ENCODE measurements at regions not wholly inside any gene's neighbourhood (a gene's known extent, or its start where the extent isn't known, plus 50 kb on each side); places are given as distances from the start of the nearest gene placed in this dataset.
"Not testable (repeated sequence)": the region's sequence is repeated elsewhere in the genome, so short reads cannot be mapped to it uniquely, and the experiment has no call there.

DNA sequence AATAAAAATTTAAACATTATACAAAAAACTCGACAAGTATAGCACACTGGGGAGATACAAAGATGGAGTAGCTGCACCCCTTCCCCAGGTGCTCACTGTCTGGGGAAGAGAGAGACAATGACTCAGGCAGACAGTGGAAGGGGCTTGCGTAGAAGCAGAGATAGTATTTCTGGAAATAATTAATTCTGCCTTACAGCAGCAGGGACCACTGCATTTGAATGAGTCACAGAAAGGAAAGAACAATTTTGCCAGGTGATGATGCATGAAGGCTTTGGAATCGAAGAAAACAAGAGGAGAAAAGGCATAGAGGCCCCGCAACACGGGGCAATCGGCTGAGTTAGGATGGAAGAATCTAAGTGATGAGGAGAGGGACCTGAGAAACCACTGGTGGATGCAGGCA is 447.4 kb downstream of the EFNB2 start:
- no peak for DNase-seq

DNA sequence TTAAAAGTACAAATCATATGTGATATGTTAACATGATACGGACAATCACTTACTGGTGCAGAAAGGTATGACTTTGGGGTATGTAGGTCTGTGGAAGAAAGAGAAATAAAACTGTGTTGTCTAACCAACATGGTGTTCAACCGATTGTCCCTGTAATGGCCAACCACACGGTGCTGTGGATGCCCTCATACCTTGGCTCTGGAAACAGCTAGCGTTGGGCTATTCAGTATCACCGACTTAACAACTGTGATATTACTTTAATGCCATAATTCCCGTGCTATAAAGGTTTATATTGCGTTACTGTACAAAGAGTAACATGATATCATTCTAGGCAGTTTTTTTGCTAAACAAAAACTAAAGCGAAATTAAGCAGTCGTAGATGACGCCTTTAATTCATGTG is 448.3 kb downstream of the EFNB2 start:
- DNase-seq, result no peak

DNA sequence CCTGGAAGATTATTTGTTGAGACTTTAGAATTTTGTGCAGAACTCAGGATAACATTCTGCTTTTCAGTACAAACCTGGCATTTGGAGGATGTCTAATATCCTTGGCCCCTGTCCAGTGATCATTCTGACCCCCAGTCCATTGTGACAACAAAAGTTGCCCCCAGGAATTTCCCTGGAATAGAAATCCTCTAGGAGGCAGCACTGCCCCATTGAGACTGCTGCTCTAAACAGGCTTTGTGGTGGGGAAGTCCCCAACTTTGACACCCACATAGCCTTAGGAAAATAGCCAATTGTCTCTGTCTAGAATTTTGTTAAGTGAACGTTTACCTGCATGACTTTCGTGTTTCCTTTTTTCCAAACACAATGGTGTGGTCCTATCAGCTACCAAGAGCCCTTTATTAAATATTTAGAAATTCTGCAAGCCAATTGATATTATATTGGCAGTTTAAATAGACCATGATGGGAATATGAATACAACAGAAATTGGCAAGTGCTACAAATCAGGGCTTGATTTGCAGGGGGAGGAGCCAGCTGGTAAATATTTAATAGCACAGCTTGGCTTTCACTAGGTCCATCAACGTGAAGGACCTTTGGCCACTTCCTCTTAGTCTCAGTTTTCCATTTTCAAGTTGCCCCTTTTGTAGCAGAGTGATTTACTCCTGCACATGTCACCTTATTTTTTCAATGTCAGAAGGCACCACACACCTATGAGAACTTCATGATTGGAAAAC is 451.7 kb downstream of the EFNB2 start:
- no peak for DNase-seq

DNA sequence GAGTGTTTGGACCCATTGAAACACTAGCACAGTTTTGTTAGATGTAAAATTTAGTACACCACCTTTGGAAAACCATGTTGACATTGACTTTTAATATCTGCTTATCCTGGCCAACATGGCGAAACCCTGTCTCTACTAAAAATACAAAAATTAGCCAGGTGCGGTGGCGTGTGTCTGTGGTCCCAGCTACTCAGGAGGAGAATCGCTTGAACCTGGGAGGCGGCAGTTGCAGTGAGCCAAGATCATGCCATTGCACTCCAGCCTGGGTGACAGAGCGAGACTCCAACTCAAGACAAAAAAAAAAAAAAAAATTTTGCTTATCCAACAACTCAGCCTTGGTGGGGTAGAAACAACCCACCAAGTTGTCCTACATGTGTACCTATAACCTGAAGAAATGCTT is 454.2 kb downstream of the EFNB2 start:
- not testable (repeated sequence) for DNase-seq

DNA sequence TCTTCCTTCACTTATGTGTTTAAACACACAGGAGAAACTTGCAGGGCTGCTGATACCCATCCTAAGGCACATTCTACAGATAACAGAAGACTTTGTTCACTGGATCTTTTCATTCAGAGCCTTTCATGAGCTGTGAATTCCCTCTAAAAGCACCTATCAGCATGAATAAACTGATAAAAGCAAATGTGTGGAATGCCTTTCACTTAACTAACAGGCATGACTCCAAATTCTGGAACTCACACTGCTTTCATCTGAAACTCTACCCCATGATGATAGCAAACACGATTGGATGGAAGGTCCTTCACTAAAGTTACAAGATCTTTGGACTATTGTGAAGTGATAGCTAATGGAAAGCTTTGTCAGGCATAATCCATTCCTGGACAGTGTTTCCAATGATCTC is 457.3 kb downstream of the EFNB2 start:
- no peak for DNase-seq

DNA sequence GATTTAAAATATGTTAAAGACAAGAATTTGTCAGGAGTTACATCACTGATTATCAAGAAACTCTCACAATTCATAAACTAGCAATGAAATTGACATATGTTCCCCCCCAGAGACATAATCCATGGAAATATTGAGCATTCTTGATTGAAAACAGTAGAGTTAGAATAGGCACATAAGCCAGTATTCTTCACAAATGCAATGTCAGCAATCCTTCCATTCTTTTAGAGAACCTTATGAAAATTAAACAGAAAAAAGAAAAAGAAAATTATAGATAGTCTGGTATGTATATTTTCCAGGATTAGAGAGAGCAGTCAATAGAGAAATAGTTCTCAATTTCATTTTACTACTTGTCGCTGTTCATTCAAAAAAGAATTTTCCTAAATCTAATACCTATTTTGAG is 458.4 kb downstream of the EFNB2 start:
- DNase-seq, result no peak

DNA sequence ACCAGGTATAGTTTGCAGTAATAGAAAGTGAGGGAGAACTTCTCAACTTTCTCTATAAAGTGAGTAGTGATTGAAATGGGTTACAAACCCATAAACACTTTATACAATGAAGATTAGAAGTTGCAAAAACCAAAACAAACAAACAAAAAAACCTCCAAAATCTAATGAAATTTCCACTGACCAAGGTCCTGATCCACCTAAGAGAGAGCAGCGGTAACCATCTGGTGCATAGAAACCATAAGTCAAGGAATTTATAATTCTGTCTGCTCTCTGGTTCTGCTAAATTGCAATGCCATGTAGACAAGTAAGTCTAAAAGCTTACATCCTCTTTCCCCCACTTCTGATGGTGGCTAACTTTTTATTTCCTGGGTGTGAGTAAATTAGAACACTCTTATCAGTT is 463.4 kb downstream of the EFNB2 start:
- DNase-seq, result no peak

DNA sequence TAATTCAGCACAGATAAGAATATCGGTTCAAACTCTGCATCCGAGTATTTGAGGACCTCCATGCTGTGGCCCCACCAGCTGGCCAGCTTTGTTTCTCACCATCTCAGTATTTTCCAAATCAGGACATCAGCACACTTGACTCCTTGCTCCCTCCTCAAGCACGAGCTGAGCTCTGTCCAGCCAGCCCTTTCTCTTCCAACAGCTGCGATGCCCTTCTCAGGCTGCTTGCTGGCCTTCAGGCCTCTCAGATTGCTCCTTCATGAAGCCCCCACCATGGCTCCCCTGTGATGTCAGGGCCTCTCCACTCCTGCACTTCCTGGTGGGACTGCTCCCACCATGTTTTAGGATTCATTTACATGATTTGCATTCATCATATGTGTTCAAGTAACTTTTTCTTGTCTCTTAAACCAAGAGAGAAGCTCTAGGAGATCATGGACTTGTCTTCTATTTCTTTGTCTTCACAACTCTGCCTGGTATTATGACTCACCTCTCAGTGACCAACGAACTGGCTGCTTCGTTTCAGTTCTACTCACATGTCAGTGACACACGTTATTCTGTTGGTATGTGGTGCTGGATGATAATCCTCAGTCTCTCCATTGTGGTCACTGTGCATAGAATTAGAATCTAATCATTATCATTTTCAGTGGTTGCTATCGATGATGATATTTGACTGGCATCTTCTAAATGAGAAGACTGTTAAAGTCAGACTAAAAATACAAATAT is 471.7 kb downstream of the EFNB2 start:
- DNase-seq, result no peak

DNA sequence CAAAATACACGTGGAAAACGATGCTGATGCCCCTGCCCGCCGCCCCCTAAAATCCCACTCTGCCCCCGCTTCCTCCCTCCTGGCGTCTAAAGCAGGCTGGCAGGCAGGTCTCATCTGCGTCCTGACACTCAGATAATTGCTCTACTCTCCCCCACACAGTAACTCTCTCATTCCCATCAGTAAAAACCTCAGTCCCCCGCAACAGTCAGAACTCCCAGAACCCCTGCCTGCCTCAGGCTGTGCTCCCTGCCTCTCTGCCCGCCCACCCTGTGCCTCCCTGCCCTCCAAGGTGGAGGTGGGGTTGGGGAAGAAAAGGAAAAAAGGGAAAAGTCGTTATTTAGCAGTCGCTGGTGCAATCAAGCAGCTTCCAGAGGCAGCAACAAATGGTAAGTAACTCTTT is 473.7 kb downstream of the EFNB2 start:
- no peak for DNase-seq

DNA sequence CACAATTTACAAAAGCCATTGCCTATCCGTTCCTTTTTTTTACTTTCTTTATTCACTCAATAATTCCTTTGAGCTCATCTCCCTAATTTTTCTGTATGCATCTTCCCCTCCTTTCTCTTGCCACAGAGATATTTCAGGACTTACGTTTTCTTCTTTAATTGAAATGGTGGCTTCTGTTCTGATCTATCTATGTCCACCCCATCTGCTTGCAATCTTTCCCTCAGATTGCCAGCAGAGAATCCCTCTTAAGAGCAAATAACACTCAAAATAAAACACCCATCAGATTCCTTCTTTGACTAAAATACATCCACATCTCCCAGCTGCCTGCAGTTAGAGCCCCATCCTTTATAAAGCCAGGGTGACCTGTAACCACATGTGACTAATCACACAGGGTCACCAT is 478.6 kb downstream of the EFNB2 start:
- no peak for DNase-seq

DNA sequence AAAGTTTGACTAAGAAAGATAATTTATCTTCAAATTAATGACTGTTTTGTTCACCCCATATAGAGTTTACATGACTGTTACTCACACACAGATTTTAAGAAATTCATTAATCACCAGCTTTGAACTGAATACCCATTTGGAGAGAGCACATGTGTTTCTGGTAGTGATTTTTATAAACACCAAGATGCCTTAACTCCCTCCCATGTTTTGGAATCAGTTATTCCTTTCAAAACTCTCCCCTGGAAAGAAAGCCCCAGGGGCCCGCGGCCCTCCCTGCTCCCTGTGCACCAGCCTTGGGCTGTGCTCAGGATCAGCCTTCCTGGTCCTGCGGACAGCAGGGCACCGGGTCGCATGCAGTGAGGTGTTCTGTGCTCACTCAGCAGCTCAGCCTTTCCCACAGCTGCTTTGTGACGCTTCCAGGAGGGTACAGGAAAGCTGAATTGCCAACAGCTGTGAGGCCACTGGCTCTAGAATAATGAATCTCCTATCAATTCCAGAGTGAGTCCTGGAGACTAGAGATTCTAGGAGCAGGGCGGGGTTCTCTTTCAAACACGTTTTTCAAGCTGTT is 483.2 kb downstream of the EFNB2 start:
- no peak for DNase-seq

DNA sequence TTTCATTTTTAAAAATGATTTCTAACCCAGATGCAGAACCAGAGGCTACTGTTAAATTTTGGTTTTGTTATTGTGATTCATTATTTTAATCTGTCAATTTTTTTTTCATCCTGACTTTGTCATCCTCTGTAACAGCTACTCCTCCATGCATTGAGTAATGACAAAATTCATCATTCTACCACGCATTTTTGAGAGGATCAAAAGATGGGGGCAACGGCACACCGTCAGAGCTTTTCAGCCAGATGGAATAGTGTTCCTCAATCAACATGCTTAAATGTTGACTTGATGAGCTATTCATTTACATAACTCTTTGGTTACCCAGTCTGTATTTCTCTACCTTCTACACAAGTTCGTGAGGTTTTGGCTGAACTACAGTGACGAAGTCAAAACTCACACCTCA is 486.3 kb downstream of the EFNB2 start:
- no peak for DNase-seq

DNA sequence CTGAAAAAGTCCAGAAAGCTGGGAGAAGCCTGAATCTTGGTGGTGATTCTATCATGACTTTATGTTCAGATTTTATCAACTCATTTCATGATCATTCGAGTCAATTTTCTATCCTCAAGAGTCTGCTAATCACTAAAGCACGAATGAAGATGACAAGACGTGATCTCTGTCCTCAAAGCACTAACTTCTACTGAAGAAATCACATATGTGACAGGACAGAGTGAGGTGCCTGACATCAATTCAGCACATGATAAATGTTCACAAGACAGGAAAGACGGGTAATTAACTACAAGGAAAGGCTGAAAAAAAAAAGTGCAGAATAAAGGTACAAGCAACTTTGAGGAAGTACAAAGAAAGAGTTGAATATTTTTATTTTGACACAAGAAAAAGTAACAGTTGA is 487.1 kb downstream of the EFNB2 start:
- DNase-seq, result no peak

DNA sequence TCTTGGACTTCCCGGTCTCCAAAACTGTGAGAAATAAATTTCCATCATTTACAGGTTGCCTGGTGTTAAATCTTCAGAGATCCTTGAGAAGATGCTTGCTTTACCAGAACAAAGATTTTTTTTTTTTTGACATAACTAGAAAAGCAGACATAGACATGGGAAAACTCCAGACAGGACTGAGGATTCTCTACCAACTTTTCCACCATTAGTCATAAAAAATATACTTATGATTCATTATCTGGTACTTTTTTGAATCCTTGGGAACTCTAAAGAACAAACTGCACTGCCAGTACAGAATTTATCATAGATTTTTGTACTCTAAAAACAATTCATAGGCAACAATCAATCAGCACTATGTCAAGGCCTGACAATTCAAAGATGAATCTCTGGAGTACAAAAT is 487.6 kb downstream of the EFNB2 start:
- DNase-seq, result no peak

DNA sequence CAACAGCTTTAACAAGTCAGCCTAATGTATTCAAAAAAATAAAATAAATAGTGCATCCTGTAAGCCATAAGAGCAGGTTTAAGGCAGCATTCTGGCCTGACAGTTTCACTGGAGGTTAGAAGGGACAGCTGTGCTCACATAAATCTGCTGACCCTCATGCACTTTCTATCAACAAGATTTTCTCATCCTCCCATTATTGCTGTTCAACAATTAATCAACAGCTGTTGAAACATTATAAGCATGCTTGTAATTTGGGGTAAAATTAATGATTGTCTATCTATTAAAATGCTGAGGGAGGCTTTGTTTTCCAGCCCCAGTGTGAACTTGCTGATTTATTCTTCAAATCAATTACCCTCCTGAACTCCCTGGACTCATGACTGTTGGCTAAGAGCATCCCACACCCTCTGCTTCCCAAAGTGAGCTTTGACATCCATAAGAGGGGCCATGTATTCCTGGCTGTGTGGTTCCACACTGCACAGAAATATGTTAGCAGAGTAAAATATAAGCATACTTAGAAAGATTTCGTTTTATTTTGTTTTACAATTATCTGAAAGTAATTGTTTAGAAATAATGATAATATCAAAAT is 492.4 kb downstream of the EFNB2 start:
- no peak for DNase-seq

DNA sequence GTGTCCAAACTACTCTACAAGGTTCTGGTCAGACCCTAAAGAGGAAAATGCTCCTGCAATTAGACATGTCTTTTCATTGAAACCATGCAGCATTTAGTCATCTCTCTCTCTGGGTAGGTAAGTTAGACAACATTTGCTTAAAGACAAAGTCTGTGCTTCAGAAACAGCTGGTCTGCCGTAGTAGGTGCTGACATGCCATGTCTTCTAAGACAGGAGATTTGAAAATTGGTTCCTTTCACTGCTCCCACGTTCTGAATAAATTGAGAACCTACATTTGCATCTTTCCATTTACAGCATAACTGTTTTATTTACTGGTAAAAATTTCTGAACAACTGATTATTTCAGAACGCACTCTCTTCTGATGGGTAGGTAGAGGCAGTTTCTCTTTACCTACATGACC is 494.0 kb downstream of the EFNB2 start:
- no peak for DNase-seq

DNA sequence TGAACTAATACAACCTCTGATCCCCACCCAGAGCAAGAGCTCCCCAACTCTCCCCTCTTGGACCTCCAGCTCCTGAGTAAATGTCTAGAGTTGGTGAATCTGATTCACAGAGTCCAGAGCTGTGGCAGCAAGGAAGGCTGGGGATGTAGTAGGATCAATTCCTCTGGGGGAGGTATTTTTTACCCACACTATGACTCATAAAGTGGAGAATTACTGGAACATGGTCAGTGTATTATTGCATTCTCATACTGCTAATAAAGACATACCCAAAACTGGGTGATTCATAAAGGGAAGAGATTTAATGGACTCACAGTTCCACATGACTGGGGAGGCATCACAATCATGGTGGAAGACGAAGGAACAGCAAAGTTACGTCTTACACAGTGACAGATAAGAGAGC is 496.7 kb downstream of the EFNB2 start:
- DNase-seq, result no peak

DNA sequence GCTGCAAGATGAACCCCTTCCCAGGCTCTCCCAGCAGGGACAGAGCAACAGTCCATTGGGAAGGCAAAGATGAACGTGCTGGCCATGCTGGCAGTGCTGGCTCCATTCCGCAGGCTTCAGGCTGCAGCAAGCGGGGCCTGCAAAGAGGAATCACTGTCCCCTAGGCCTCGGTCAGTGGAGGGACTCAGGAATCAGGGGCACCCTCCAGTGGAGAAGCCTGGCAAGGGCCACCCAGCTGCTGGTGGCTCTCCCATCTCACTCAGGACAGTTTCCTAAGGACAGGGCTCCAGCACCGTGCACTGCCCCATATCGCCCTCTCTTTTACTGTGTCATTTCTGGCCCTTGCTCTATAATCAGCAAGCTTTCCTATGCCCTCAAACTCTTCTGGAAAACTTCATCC is 498.6 kb downstream of the EFNB2 start:
- DNase-seq, result no peak

DNA sequence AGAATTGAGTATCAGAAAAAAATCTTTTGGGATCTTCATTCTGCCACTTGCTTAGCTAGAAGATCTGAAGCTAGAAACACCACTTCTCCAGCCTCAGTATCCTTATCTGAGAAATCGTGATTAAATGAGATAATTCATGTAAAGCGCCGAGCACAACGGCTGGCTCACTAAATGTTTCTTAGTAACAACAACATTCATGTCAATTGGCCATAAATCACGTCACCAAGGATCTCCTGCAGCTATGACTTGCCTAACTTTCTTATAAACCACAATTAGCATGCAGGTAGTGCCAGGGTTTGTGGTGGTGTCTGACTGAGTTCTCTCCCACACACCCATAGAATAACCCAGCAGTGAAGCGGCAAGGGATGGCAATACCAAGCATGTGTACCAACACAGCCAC is 501.3 kb downstream of the EFNB2 start:
- no peak for DNase-seq

DNA sequence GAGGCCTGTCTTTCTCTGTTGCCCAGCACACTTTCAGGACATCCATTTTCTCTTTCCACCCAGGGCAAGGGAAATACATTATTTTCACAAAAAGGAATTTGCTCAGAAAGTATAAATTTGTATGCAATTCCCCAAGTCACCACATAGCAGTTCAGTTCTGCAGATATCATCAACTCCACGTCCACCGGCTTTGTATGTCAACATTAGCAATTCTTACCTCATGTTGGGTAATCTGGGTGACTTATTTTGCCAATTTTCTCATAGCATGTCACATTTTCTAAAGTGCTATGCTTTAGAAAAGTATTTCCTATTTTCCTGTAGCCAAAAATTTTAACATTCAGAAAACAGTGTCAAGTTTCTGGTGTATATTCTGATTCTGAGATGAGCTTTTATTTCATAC is 501.8 kb downstream of the EFNB2 start:
- DNase-seq, result no peak

DNA sequence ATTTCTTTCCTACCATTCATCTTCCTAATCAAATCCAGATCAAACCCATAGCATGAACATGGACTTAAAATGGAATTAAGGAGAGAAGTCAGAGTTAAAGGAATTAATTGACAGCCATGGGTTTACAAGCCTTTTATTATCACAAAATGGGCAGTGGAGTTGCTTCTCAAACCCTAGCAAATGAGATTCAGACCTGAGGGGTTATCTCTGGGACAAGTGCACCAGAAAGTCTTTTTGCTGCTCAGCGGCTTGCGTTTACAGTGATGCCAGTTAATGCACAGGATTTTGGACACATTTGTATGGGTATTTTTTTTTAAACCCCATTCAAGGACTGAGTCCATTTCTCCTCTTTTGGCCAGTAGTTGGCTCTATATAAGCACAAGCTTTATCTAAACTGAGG is 503.0 kb downstream of the EFNB2 start:
- DNase-seq, result no peak

DNA sequence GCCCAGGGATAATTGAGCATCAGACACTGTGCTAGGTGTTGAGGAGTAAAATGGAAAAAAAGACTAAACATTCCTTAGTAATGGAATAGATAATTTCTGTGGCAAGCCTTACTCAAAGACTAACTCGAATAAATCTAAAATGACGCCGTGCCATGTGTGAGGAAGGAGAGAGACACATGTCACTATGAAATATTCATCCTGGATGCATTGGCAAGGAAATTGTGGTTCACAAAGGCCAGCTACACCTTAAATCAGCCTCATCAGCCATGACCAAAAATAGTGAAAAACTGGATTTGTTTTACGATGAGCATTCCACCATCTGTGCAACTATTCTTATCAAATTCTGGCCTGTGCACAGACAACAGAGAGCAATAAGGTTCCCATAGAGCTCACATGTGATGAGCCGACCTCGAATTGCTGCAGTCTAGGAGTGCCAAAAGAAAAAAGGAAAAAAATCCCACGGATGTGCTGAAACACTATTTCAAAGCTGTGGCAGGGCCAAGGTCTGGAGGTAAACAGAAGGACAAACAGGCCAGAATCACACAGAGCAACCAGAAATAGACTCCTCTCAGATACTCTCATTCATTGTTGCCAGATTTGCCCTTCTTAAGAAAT is 505.7 kb downstream of the EFNB2 start:
- DNase-seq, result no peak

DNA sequence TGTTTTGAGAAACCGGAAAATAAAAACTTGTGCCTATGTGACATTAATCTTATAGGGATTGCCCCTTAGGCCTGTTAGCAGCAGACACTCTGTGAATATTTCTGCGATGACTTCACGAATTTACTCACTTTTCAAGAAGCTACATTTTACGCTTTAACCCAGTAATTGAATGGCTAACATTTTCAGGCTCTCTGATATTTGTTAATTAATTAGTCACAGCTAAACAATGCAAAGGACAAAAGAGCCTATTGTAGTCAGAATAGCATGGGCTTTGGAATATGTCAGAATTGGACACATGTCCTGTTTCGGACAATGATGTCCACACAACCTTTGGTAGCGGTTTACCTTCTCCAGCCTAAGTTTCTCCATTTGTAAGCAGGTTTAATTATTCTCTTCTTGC is 506.6 kb downstream of the EFNB2 start:
- DNase-seq, result no peak

DNA sequence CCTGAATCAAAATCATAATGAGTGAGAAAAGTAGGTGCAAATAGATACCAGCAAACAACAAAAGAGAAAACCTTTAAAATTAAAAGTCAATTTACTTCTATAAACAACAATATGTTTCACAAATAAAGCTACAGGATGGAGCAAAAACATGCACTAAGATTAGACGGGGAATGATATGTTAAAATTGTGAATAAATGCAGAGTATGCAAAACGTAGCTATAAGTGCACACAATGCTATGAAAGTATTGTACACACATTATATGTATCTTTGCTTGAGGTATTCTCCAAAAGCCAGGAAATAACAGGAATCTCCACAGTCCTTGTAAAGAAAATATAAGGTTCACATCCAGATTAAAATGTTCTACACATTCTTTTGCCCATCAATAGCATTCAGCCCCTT is 523.9 kb downstream of the EFNB2 start:
- DNase-seq, result no peak
